ENCODE measurements at regions not wholly inside any gene's neighbourhood (a gene's known extent, or its start where the extent isn't known, plus 50 kb on each side); places are given as distances from the start of the nearest gene placed in this dataset.

GRCh38 chr4:185896817-185897488 lies 85.0 kb upstream of the SORBS2 start:
- TF ChIP-seq POLR2A (IDR thresholded peaks at IDR 0.05), result no peak
- TF ChIP-seq CTCF (IDR thresholded peaks at IDR 0.05), result no peak

Data from body of pancreas (tissue), 4 donors.